SH-SY5Y (cell line): ENCODE measurements at regions not wholly inside any gene's neighbourhood (a gene's known extent, or its start where the extent isn't known, plus 50 kb on each side); places are given as distances from the start of the nearest gene placed in this dataset.

ENCODE experiments used
- GATA2 ChIP-seq: IDR thresholded peaks from 2 replicates; pipeline ENCODE4 v1.6.1; 2011; ENCODE audit warnings: mild to moderate bottlenecking, low read depth, low read length
- GATA3 ChIP-seq: IDR thresholded peaks from 2 replicates; pipeline ENCODE4 v1.6.1; 2011; ENCODE audit warnings: low read depth, mild to moderate bottlenecking, low read length, moderate library complexity

DNA sequence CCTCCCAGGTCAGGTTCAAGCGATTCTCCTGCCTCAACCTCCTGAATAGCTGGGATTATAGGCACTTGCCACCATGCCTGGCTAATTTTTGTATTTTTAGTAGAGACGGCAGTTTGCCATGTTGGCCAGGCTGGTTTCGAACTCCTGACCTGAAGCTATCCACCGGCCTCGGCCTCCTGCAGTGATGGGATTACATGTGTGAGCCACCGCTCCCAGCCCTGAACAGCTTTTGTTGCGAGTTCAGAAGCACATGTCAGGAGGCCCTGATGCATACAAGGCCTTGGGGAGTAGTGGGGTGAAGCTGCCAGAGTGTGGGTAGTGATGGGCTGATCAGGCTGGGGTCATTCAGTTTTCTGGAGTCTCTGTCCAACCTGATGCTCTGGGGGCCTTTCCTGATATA is 117.0 kb upstream of the C11orf87 start:
- TF ChIP-seq GATA2 (no peak), GATA3 (no peak)
